ENCODE measurements at regions not wholly inside any gene's neighbourhood (a gene's known extent, or its start where the extent isn't known, plus 50 kb on each side); places are given as distances from the start of the nearest gene placed in this dataset.

DNA sequence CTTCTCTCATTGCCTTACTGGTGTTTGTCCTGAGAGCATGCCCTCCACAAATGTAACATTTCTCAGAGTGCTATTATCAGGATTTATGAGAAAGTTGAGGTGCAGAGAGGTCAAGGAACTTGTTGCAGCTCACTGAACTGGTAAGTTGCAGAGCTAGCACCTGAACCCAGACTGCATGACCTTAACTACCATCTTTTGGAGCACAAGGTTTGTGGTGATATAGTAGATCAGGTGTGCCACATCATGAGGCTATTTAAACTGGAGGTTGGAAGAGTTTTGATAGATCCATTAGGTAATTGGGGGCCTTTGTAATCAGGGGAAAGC is 112.0 kb upstream of the CITED2 start:
- no peak overlapping the region for H3K27ac Mint-ChIP-seq
- no peak for DNase-seq
- H3K4me1 Mint-ChIP-seq: peaks cover 7% of the 10 kb centered on the region
- H3K27me3 Mint-ChIP-seq: no peaks in the 10 kb centered on the region
- peaks cover 7% of the 10 kb centered on the region for H3K36me3 Mint-ChIP-seq (ENCODE audit: low read depth)
- ChIA-PET CTCF (no interaction called here), POLR2A (no interaction called here)
- no peak overlapping the region for H3K4me3 Mint-ChIP-seq
- H3K9me3 Mint-ChIP-seq: no peaks in the 10 kb centered on the region

DNA sequence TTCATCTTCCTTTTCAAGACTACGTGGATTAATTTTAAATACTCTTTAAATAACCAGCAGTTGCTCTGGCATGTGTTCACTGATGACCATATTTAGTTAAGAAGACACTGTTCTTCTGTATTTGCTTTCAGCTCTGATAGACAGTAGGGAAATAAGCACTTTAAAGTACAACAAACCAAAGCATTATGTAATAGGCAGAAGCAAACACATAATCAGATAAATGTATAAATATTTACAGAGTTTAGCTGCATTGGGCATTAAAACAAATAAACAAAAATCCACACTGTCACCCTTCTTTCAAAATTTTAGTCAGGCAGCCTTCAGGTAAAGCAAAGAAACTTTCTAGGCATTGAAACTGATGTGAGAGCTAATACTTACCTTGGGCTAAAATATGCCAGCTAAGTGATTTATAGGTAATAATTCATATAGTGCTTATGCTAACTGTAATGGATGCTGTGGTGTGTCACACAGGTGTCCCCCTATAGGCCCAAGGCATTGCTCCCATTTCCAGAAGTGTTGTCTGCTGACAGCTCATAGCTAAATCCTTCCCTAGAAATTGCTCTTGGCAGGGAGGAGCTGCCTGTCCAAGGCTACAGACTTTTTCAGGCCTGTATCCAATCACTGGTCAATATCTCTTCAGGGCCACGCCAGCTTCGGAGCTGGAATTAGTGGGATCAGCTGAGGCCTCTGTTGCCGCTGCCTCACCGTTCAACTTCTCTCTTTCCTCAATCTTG is 111.5 kb upstream of the CITED2 start:
- ChIA-PET POLR2A (no interaction called here), CTCF (interaction anchor here (0.6 kb wide), 1 partner anchor 72 kb away, joined by 4 read pairs; no protein-coding TSS in a partner anchor)
- Mint-ChIP-seq H3K27ac (no peak overlapping the region), H3K9me3 (no peaks in the 10 kb centered on the region), H3K4me1 (peaks cover 6% of the 10 kb centered on the region), H3K27me3 (no peaks in the 10 kb centered on the region), H3K36me3 (ENCODE audit: low read depth) (peaks cover 6% of the 10 kb centered on the region), H3K4me3 (no peak overlapping the region)
- no peak for DNase-seq

DNA sequence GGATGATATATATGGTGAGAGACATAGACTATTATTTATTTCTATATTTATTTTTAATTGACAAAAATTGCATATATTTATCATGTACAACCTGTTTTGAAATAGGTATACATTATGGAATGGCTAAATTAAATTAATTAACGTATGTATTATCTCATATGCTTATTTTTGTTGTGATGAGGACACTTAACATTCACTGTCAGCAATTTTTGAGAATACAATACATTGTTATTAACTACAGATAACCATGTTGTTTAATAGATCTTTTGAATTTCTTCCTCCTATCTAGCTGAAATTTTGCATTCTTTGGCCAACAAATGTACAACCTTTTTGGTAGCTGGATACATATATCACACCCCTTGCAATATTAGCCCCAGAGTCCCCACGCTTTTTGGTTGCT is 110.7 kb upstream of the CITED2 start:
- ChIA-PET CTCF (no interaction called here), POLR2A (no interaction called here)
- Mint-ChIP-seq H3K27me3 (no peaks in the 10 kb centered on the region), H3K4me1 (no peaks in the 10 kb centered on the region), H3K36me3 (ENCODE audit: low read depth) (peaks cover 2% of the 10 kb centered on the region), H3K9me3 (no peaks in the 10 kb centered on the region), H3K27ac (no peak overlapping the region), H3K4me3 (no peak overlapping the region)
- DNase-seq: no peak

DNA sequence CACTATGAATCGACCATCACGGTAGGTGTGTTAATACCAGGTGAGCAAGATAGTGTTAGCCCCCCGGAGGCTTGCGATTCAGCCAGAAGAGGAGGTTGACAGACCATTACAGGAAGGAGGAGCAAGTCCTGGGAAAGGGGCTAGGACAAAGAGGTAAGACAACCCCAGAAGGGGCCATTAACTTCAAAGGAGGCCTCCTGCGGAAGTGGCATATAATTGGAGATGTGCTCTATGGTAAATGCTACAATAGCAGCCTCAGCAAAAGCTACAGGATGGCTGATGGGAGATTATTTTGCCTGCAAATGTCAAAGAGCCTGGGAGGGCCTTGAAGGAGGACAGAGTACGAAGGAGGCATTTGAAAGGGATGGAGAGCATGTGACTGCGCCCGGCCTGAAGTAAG is 108.6 kb upstream of the CITED2 start:
- Mint-ChIP-seq H3K4me1 (no peaks in the 10 kb centered on the region), H3K4me3 (no peak overlapping the region), H3K27ac (no peak overlapping the region), H3K36me3 (ENCODE audit: low read depth) (no peaks in the 10 kb centered on the region), H3K9me3 (no peaks in the 10 kb centered on the region), H3K27me3 (no peaks in the 10 kb centered on the region)
- DNase-seq: no peak
- ChIA-PET POLR2A (no interaction called here), CTCF (no interaction called here)

DNA sequence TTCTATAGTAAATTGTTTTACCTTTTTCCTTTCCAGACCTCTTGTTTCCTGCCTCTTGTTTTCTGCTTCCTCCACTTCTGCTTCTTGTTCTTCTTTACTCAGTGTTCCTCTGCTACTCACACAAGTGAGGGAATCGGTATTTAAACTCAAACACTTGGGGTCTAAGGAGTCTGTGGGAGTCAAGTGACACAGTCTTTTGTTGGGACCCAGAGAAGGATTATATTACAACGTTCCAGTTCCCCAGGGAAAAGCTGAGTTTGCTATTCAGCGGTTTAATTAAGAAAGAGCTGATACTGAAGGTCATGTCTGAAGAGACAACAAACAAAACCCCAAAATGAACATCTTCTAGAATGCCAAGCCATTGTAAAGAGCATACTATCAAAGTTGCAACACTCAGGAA is 107.8 kb upstream of the CITED2 start:
- Mint-ChIP-seq H3K27ac (no peak overlapping the region), H3K4me3 (no peak overlapping the region), H3K36me3 (ENCODE audit: low read depth) (no peaks in the 10 kb centered on the region), H3K27me3 (peaks cover 3% of the 10 kb centered on the region), H3K4me1 (no peaks in the 10 kb centered on the region), H3K9me3 (no peaks in the 10 kb centered on the region)
- no peak for DNase-seq
- CTCF ChIA-PET: no interaction called here
- POLR2A ChIA-PET: no interaction called here

DNA sequence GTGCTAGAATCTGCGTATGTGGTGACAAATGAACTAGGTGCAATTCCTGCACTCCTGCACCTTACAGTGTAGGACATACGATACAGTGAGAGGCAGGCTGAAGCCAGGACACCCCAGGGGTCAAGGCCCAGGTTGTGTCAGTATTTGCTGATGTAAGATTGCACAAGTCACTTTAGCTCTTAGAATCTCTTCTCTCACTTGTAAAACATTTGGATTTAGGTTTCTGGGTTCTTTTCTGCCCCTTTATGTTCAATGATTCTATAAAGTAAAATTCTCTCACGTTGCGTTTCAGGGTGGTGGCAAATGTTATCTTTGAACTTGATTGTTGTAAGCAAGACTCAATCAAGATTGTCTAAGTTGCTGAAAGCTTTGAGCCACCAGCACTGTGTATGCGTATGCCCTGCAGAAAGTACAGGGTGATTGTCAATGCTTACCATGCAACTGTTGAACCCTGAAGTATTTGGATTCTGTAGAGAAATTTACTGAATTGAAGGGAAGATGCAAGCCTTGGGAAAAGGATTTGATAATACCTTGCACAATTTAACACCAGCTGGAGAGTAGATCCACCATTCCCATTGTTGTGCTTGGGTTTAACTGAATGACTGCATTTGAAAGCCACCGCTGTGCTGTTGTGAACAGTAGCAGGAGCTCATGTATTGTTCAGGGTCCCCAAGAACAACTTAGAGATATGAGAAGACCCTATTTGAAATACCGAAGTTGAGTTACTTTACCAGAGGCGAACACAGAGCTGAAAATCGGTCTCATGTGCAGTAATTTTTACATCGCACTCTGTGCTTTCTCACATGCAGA is 106.1 kb upstream of the CITED2 start:
- DNase-seq: no peak
- CTCF ChIA-PET: no interaction called here
- no peak overlapping the region for H3K4me3 Mint-ChIP-seq
- H3K9me3 Mint-ChIP-seq: no peaks in the 10 kb centered on the region
- H3K27me3 Mint-ChIP-seq: peaks cover 3% of the 10 kb centered on the region
- H3K27ac Mint-ChIP-seq: no peak overlapping the region
- H3K4me1 Mint-ChIP-seq: no peaks in the 10 kb centered on the region
- POLR2A ChIA-PET: no interaction called here
- no peaks in the 10 kb centered on the region for H3K36me3 Mint-ChIP-seq (ENCODE audit: low read depth)

DNA sequence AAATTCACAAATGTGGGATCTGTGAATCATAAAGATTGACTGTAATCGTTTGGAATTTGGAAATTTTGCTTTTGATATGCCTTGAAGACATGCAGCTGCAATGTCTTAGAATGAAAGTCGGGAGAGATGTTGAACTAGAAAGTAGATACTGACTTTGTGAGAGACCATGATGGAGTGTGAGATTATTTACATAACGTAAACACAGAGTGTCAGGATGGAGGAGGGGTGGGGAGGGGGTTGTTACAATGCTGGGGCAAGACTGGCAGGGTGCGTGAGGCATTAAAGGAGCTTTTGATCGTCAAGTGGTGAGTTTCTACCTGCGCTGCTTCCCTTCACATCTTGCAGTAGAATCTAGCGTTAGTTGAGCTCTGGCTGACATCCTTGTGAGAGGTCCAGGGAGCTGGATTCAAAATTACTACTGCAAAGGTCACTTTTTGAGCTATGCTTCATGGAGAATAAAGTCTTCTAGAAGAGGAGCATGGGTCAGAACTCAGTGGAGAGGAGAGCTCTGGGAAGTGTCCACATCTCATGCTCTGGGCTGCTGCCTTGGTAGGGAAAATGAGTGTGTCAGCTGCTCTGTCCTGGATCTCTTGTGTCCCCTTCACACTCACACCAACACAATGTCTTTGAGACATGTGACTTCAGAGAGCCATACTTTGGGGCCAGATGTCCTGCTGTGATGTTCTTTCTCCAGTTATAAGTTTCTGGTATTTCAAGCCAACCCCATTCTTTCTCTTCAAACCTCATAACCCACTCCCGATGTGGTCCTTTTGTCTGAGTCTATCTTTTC is 105.2 kb upstream of the CITED2 start:
- H3K4me1 Mint-ChIP-seq: no peaks in the 10 kb centered on the region
- H3K27me3 Mint-ChIP-seq: peaks cover 3% of the 10 kb centered on the region
- ChIA-PET POLR2A (no interaction called here), CTCF (interaction anchor here (0.5 kb wide), 1 partner anchor 304 kb away, joined by 3 read pairs; no protein-coding TSS in a partner anchor)
- DNase-seq: no peak
- no peaks in the 10 kb centered on the region for H3K36me3 Mint-ChIP-seq (ENCODE audit: low read depth)
- H3K27ac Mint-ChIP-seq: no peak overlapping the region
- H3K9me3 Mint-ChIP-seq: no peaks in the 10 kb centered on the region
- H3K4me3 Mint-ChIP-seq: no peak overlapping the region

DNA sequence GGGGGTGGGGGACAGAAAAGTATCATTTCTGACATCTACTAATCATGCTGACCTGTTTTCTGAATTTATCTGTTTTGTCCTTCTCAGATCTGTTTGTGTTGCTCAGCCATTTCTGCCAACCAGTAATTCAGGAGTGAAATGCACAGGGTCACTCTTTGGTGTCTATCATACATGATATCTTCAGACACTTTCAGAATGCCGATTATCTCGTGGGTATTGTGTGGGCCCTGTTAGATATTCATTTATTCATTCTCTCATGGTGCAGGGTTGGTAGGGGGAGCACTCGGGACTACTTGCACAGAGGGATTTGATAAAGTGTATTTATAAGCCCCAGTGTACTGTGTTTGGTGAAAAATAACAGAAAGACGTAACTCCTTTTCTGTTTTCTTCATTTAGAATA is 101.2 kb upstream of the CITED2 start:
- DNase-seq: no peak
- POLR2A ChIA-PET: no interaction called here

DNA sequence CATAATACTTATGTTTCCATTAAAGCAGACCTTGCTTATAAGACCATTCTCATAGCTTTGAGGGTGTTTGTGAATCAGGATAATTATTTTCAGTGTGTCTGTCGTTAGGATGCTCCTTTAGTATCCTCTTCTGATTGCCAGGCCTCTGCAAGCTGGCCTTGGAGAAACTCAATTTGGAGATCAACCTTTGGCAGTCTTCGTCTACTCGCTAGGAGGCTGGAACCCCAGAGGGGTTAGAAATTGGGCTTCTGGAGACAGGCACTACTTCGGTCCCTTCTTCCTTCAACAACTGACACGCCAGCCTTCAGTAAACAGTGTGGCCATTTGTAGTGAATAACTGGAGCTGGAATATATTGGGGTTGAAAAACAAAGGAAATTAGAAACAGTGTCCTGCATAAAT is 100.8 kb upstream of the CITED2 start:
- Mint-ChIP-seq H3K4me3 (no peak overlapping the region), H3K27me3 (peaks cover 3% of the 10 kb centered on the region), H3K36me3 (ENCODE audit: low read depth) (no peaks in the 10 kb centered on the region), H3K4me1 (peaks cover 3% of the 10 kb centered on the region), H3K27ac (no peak overlapping the region), H3K9me3 (no peaks in the 10 kb centered on the region)
- CTCF ChIA-PET: no interaction called here
- POLR2A ChIA-PET: no interaction called here
- no peak for DNase-seq

More for the DNA sequence above, 101.2 kb upstream of the CITED2 start:
- H3K27ac Mint-ChIP-seq: no peak overlapping the region
- peaks cover 3% of the 10 kb centered on the region for H3K27me3 Mint-ChIP-seq
- no peaks in the 10 kb centered on the region for H3K9me3 Mint-ChIP-seq
- no peaks in the 10 kb centered on the region for H3K36me3 Mint-ChIP-seq (ENCODE audit: low read depth)
- CTCF ChIA-PET: interaction anchor here (0.5 kb wide), 1 partner anchor 677 kb away, joined by 6 read pairs; no protein-coding TSS in a partner anchor
- H3K4me1 Mint-ChIP-seq: peaks cover 3% of the 10 kb centered on the region
- no peak overlapping the region for H3K4me3 Mint-ChIP-seq

DNA sequence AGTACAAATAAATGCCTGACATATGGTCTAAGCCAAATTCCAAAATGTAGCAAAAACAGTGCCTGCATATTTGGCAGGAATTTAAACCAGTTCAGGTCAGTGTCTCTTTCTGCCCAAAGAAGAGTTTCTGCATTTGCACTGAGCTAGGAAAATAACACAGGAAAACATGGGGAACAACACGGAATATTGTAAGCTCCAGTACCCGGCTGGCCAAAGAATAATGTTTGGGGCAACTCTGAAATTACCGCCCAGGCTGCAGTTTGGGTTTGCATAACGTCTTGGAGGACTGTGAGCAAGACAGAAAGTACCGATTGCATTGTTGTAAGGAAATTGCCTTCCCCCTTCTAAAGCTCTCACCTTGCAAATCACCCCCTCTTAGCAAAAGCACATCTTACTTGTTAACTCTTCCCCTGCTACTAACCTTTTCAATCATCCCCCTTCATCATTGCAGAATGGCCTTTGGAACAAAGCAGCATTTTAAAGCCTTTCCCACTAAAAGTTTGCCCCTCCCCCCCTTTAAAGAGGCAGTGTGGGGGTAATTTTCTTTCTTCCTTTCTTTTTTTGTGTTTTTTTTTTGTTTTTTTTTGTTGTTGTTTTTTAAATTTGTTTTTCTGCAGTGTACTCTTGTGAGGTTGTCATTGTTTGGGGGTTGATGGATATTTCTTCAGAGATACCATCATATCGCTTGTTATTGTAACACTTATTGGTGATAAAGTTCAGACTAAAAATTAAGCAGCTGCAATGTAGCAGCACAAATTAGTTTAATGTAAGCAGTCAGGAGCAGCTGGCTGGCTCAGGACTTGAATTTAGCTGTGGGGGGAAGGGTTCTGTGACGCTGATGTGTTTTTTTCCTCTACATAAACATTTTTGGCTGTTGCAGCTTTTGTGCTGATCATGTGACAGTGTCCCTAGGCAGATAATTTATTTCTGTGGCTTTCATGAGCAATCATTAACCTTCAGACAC is 100.0 kb upstream of the CITED2 start:
- no peak overlapping the region for H3K4me3 Mint-ChIP-seq
- peaks cover 3% of the 10 kb centered on the region for H3K27me3 Mint-ChIP-seq
- H3K4me1 Mint-ChIP-seq: peaks cover 3% of the 10 kb centered on the region
- no peak overlapping the region for H3K27ac Mint-ChIP-seq
- DNase-seq: no peak
- no peaks in the 10 kb centered on the region for H3K36me3 Mint-ChIP-seq (ENCODE audit: low read depth)
- CTCF ChIA-PET: no interaction called here
- no peaks in the 10 kb centered on the region for H3K9me3 Mint-ChIP-seq
- POLR2A ChIA-PET: no interaction called here

DNA sequence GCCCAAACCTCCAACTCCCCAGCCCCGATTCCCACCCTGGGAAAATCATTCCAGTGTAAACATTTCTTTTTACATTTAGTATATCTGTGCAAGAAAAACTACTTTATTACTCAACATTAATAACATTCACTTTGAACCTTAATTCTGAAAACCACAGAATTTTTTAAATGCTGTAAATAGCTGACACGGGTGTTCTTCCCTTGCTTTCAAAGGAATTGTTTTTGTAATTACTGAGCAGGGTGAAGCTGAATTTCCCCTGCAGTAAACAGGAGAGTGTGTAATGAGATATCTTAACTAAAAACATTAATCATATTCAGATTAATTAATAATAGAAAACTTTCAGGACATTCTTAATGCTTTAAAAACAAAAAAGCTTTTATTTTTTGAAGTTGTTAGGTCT is 99.3 kb upstream of the CITED2 start:
- Mint-ChIP-seq H3K4me3 (no peak overlapping the region), H3K36me3 (ENCODE audit: low read depth) (no peaks in the 10 kb centered on the region), H3K27ac (no peak overlapping the region), H3K27me3 (peaks cover 4% of the 10 kb centered on the region), H3K9me3 (no peaks in the 10 kb centered on the region), H3K4me1 (peaks cover 3% of the 10 kb centered on the region)
- POLR2A ChIA-PET: no interaction called here
- CTCF ChIA-PET: no interaction called here
- no peak for DNase-seq

DNA sequence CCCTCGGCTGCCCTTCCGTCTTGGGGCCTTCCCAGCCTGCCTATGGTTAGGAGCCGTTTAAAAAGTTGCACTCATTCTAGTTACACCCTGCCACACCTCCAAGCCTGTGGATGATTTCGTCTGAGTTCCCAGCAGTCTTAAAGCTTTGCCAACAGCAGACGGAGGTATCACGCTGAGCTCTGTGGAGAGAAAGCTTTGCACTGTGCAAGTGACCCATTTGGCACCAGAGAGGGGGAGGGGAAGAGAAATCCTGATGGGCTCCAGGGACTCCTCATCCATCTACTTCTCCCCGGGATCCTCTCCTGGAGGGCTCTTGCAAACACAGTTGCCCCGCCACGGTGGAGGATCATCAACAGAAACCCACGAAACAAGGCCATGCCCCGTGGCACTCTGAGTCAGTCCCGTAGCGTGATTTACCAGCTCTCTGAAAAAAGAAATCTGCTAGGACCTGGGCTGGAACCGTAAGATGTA is 98.8 kb upstream of the CITED2 start:
- Mint-ChIP-seq H3K9me3 (no peaks in the 10 kb centered on the region), H3K27ac (no peak overlapping the region), H3K36me3 (ENCODE audit: low read depth) (no peaks in the 10 kb centered on the region), H3K4me3 (no peak overlapping the region), H3K27me3 (peaks cover 5% of the 10 kb centered on the region), H3K4me1 (peaks cover 3% of the 10 kb centered on the region)
- ChIA-PET CTCF (interaction anchor here (0.8 kb wide), 1 partner anchor 17 kb away, joined by 3 read pairs; no protein-coding TSS in a partner anchor), POLR2A (no interaction called here)
- DNase-seq: no peak

All from activated CD4-positive, alpha-beta T cell treated with anti-CD3 and anti-CD28 coated beads, Interleukin-2, amount 10 ng/mL, durations not matched to agents 7 days and 5 days (primary cell).